Naive thymus-derived CD4-positive, alpha-beta T cell (primary cell): ENCODE measurements at regions not wholly inside any gene's neighbourhood (a gene's known extent, or its start where the extent isn't known, plus 50 kb on each side); places are given as distances from the start of the nearest gene placed in this dataset.
A peak's percentile ranks its signal among the peaks of the same experiment; 100 is the strongest.
"Not testable (repeated sequence)": the region's sequence is repeated elsewhere in the genome, so short reads cannot be mapped to it uniquely, and the experiment has no call there.

Source experiments
- ATAC-seq: fragments of 150-1000 bp; cut with Tn5 transposase; 2 replicates; pipeline ENCODE4 v1.10.0; 2021; ENCODE audit warnings: mild to moderate bottlenecking, moderate library complexity
- CTCF ChIA-PET: fragments of 350-600 bp; sonication (Branson Sonifier 250); formaldehyde crosslinking; loops from one replicate; lab custom pipeline; 2021; ENCODE audit warnings: antibody characterized with exemption; lab: Charles Lee
- POLR2A ChIA-PET: fragments of 350-600 bp; sonication (Branson Sonifier 250); formaldehyde crosslinking; loops from one replicate; lab custom pipeline; 2021; ENCODE audit warnings: antibody characterized with exemption, inconsistent platforms; lab: Charles Lee
- DNase-seq, 9 donors: peaks; one replicate each; pipeline versions ENCODE4 v3.0.0 to v3.0.0-alpha.2; 2020 to 2022; ENCODE audit warnings: mixed read lengths in 1 of 9
- H3K27ac ChIP-seq: one replicate; pipeline ENCODE4 v1.7.0; 2013; ENCODE audit warnings: mild to moderate bottlenecking, low read depth, low read length, moderate library complexity
- H3K27me3 ChIP-seq, 2 donors: one replicate each; pipeline ENCODE4 v1.7.0; 2013; ENCODE audit warnings: low read length in 2 of 2, mild to moderate bottlenecking in 2 of 2, moderate library complexity in 2 of 2; ENCODE audit not compliant: control insufficient read depth in 2 of 2, insufficient read depth in 2 of 2
- H3K36me3 ChIP-seq, 3 experiments: 1 replicate in 2 of 3; 2 replicates in 1 of 3; pipeline ENCODE4 v1.7.0; 2013; ENCODE audit warnings: low read length in 3 of 3, mild to moderate bottlenecking in 3 of 3, moderate library complexity in 1 of 3; ENCODE audit not compliant: insufficient read depth in 3 of 3, control insufficient read depth in 2 of 3
- H3K4me1 ChIP-seq, 2 donors: one replicate each; pipeline ENCODE4 v1.7.0; 2013; ENCODE audit warnings: low read length in 2 of 2, mild to moderate bottlenecking in 2 of 2, moderate library complexity in 1 of 2; ENCODE audit not compliant: control insufficient read depth in 2 of 2, insufficient read depth in 2 of 2
- H3K4me3 ChIP-seq: 2 replicates; pipeline ENCODE4 v1.7.0; 2013; ENCODE audit warnings: mild to moderate bottlenecking, low read length
- H3K9me3 ChIP-seq, 3 experiments: 1 replicate in 2 of 3; 2 replicates in 1 of 3; pipeline ENCODE4 v1.7.0; 2013; ENCODE audit warnings: low read length in 3 of 3; ENCODE audit not compliant: control insufficient read depth in 2 of 3
- H3K27ac Mint-ChIP-seq, 9 donors: one replicate each; pipeline ENCODE4 v1.8.0; 2020 to 2022; ENCODE audit warnings: mixed read lengths in 9 of 9, mild to moderate bottlenecking in 8 of 9, moderate library complexity in 5 of 9, inconsistent platforms in 2 of 9
- H3K27me3 Mint-ChIP-seq, 5 donors: one replicate each; pipeline ENCODE4 v1.8.0; 2021 to 2022; ENCODE audit warnings: mixed read lengths in 5 of 5, mild to moderate bottlenecking in 1 of 5
- H3K36me3 Mint-ChIP-seq, 5 donors: one replicate each; pipeline ENCODE4 v1.8.0; 2020 to 2022; ENCODE audit warnings: mixed read lengths in 5 of 5, mild to moderate bottlenecking in 3 of 5, inconsistent platforms in 1 of 5
- H3K4me1 Mint-ChIP-seq, 7 donors: one replicate each; pipeline ENCODE4 v1.8.0; 2020 to 2022; ENCODE audit warnings: mixed read lengths in 7 of 7, mild to moderate bottlenecking in 3 of 7, inconsistent platforms in 1 of 7
- H3K4me3 Mint-ChIP-seq, 10 donors: one replicate each; pipeline ENCODE4 v1.8.0; 2020 to 2022; ENCODE audit warnings: mild to moderate bottlenecking in 10 of 10, mixed read lengths in 10 of 10, moderate library complexity in 6 of 10, inconsistent platforms in 2 of 10
- H3K9me3 Mint-ChIP-seq, 11 donors: one replicate each; pipeline ENCODE4 v1.8.0; 2020 to 2022; ENCODE audit warnings: mixed read lengths in 11 of 11, mild to moderate bottlenecking in 4 of 11, inconsistent platforms in 1 of 11, moderate library complexity in 1 of 11
- intact Hi-C, 2 donors: fragments of 100-400 bp; cut with micrococcal nuclease; formaldehyde crosslinking; loops; one replicate each; pipeline ENCODE4 v1.15.1; 2023

DNA sequence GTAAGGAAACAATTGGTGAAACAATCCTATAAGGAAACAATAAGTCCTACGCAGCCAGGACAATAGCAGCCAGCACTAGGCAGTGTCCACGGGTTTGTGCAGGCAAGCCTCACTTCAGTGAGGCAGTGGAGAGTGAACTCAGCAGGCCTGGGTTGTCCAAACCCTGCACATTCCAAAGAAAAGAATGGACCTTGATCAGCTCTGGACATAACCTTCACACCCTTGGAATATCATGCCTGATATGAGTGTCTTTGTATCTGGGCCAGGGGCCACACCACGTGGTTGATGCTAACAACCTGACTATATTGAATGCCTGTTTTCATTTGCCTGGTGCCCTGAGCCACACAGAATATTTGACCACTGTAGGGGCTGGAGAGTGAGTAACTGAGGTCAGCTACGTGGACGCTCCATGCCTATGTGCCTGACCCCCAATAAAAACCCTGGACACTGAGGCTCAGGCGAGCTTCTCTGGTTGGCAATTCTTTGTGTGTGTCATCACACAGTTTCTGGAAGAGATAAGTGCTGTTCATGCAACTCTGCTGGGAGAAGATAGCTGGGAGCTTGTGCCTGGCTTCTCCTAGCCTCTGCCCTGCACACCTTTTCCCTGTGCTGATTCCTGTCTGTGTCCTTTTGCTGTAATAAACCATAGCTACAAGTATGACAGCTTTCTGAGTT, 81.4 kb upstream of the NCOR2 start:
- no peak for ATAC-seq
- H3K36me3 ChIP-seq: no peaks in the 10 kb centered on the region
- DNase-seq: no peak
- H3K27me3 ChIP-seq: no peaks in the 10 kb centered on the region
- H3K27ac ChIP-seq: no peak overlapping the region
- peaks cover 0 to 18% (median 6%) of the 10 kb centered on the region in 3 experiments for H3K9me3 ChIP-seq
- peaks cover 0 to 23% (median 0%) of the 10 kb centered on the region in 5 donors for H3K27me3 Mint-ChIP-seq
- ChIA-PET CTCF (no interaction called here), POLR2A (interaction anchor here (1.7 kb wide), 1 partner anchor 10 kb away, joined by 4 read pairs; no protein-coding TSS in a partner anchor)
- H3K4me1 ChIP-seq: no peaks in the 10 kb centered on the region
- H3K36me3 Mint-ChIP-seq: peaks cover 0 to 6% (median 0%) of the 10 kb centered on the region in 5 donors
- peaks cover 0 to 22% (median 12%) of the 10 kb centered on the region in 11 donors for H3K9me3 Mint-ChIP-seq
- no peak overlapping the region for H3K4me3 Mint-ChIP-seq
- H3K4me3 ChIP-seq: no peak overlapping the region
- H3K4me1 Mint-ChIP-seq: peaks cover 5 to 27% (median 19%) of the 10 kb centered on the region in 7 donors
- intact Hi-C loops: no loop called here
- no peak overlapping the region for H3K27ac Mint-ChIP-seq

DNA sequence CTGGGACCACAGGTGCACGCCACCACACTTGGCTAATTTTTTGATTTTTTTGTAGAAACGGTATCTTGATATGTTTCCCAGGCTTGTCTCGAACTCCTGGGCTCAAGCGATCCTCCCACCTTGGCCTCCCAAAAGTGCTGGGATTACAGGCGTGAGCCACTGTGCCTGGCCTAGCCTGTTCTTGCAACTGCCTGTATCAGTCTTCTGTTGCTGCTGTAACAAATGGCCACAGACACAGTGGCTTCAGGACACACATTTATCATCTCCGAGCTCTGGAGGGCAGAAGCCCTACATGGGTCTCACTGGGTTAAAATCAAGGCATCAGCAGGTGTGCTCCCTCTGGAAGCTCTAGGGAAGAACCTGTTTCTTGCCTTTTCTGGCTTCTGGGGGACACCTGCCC, 79.9 kb upstream of the NCOR2 start:
- H3K36me3 ChIP-seq: no peaks in the 10 kb centered on the region
- ChIA-PET POLR2A (no interaction called here), CTCF (no interaction called here)
- intact Hi-C loops: no loop called here
- no peak overlapping the region for H3K27ac ChIP-seq
- H3K9me3 Mint-ChIP-seq: peaks cover 0 to 22% (median 12%) of the 10 kb centered on the region in 11 donors
- no peak overlapping the region for H3K4me3 ChIP-seq
- peaks cover 5 to 27% (median 19%) of the 10 kb centered on the region in 7 donors for H3K4me1 Mint-ChIP-seq
- H3K4me3 Mint-ChIP-seq: peak overlapping the region in 9 of 10 donors; percentile 29 to 86 (median 73)
- H3K27me3 ChIP-seq: no peaks in the 10 kb centered on the region
- H3K27me3 Mint-ChIP-seq: peaks cover 0 to 23% (median 0%) of the 10 kb centered on the region in 5 donors
- H3K27ac Mint-ChIP-seq: peak overlapping the region in 3 of 9 donors; percentile 17 to 69 (median 56)
- H3K9me3 ChIP-seq: peaks cover 0 to 18% (median 6%) of the 10 kb centered on the region in 3 experiments
- H3K4me1 ChIP-seq: no peaks in the 10 kb centered on the region
- no peak for ATAC-seq
- peaks cover 0 to 6% (median 0%) of the 10 kb centered on the region in 5 donors for H3K36me3 Mint-ChIP-seq
- no peak for DNase-seq

DNA sequence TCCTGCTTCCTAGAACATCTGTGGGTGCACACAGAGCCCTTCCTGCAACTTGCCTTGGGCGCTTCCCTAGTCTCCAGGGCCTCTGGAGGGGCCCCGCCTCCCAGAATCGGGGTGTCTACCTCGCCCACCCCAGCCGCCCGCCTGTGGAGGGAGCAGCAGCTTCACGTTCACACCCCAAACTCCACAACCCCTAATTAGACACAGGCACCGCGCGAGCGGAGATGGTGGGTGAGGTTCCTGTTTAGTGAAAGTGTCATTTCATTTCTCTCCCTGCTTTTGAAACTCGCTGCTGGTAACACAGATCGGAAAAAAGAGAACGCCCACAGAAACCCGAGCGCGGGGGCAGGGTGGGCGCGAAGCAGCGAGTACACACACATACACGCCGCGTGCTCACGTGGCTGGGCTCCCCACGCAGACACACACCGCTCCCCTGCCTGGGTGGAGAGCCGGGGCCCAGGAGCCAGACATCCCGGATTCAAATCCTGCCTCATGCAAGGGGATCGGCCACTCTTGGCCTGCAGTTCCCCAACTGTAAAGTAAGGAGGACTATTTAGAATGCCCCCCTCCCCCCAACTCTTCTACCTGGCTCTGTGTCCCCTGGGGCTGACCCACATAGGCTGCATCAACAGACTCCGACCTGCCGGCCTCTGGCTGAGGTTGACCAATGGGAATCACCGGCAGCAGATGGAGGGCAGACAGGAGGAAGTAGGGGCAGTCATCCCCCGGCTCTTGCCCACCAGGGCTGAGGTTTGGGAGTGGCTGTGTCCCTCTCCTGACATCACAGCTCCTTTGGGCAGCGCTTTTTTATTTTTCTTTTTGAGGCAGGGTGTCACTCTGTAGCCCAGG, 79.2 kb upstream of the NCOR2 start:
- ATAC-seq (peak; percentile 67), DNase-seq (peak in 7 of 9 donors; percentile 7 to 59 (median 30))
- Mint-ChIP-seq H3K27me3 (peaks cover 0 to 23% (median 0%) of the 10 kb centered on the region in 5 donors), H3K27ac (peak overlapping the region in 8 of 9 donors; percentile 10 to 90 (median 56)), H3K4me3 (peak overlapping the region in 9 of 10 donors; percentile 66 to 86 (median 80)), H3K9me3 (peaks cover 0 to 22% (median 12%) of the 10 kb centered on the region in 11 donors), H3K36me3 (peaks cover 0 to 6% (median 0%) of the 10 kb centered on the region in 5 donors), H3K4me1 (peaks cover 5 to 27% (median 19%) of the 10 kb centered on the region in 7 donors)
- Histone ChIP-seq H3K27ac (no peak overlapping the region), H3K27me3 (no peaks in the 10 kb centered on the region), H3K36me3 (no peaks in the 10 kb centered on the region), H3K9me3 (peaks cover 0 to 18% (median 6%) of the 10 kb centered on the region in 3 experiments), H3K4me3 (peak overlapping the region; percentile 50), H3K4me1 (no peaks in the 10 kb centered on the region)
- POLR2A ChIA-PET: interaction anchor here (0.7 kb wide), 1 partner anchor 285 kb away, joined by 3 read pairs; no protein-coding TSS in a partner anchor
- CTCF ChIA-PET: no interaction called here
- intact Hi-C loops: no loop called here

DNA sequence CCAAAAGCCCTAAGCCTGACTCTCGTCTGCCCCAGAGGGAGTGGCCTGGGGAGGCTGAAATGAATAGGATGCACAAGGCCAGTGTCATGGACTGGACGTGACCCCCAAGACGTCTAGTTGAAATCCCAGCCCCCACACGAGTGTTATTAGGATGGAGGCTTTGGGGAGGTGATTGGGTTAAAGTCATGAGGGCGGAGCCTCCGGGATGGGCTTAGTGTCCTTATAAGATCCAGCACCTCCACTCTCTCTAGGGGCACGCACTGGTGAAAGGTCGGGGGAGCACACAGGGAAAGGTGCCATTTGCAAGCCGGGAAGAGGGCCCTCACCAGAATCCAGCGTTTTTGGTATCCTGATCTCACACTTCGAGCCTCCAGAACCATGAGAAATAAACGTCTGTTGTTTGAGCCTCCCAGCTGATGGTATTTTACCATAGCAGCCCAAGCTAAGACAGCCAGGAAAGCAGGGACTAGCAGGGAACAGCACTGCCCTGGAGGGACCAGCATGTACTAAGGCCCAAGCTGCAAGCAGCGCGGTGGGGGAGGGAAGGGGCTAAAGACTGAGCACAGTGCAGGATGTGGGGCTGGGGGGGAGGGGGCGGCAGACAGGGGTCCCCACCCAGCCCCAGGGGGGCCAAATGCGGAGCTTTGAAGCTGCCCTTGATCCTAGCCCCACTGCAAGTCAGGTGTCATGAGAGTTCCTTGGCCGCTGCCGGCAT, 78.3 kb upstream of the NCOR2 start:
- peaks cover 0 to 23% (median 0%) of the 10 kb centered on the region in 5 donors for H3K27me3 Mint-ChIP-seq
- H3K4me3 Mint-ChIP-seq: peak overlapping the region in 6 of 10 donors; percentile 66 to 86 (median 82)
- no peaks in the 10 kb centered on the region for H3K27me3 ChIP-seq
- no peaks in the 10 kb centered on the region for H3K4me1 ChIP-seq
- POLR2A ChIA-PET: interaction anchor here (0.6 to 0.7 kb wide), 2 partner anchors 12 to 284 kb away, joined by 3 read pairs; no protein-coding TSS in a partner anchor
- no peak overlapping the region for H3K4me3 ChIP-seq
- H3K27ac Mint-ChIP-seq: peak overlapping the region in 4 of 9 donors; percentile 14 to 64 (median 58)
- H3K4me1 Mint-ChIP-seq: peaks cover 5 to 27% (median 19%) of the 10 kb centered on the region in 7 donors
- H3K9me3 ChIP-seq: peaks cover 0 to 18% (median 6%) of the 10 kb centered on the region in 3 experiments
- peaks cover 0 to 6% (median 0%) of the 10 kb centered on the region in 5 donors for H3K36me3 Mint-ChIP-seq
- intact Hi-C loops: no loop called here
- no peak overlapping the region for H3K27ac ChIP-seq
- ATAC-seq (no peak), DNase-seq (no peak)
- H3K9me3 Mint-ChIP-seq: peaks cover 0 to 22% (median 12%) of the 10 kb centered on the region in 11 donors
- no peaks in the 10 kb centered on the region for H3K36me3 ChIP-seq
- CTCF ChIA-PET: no interaction called here

DNA sequence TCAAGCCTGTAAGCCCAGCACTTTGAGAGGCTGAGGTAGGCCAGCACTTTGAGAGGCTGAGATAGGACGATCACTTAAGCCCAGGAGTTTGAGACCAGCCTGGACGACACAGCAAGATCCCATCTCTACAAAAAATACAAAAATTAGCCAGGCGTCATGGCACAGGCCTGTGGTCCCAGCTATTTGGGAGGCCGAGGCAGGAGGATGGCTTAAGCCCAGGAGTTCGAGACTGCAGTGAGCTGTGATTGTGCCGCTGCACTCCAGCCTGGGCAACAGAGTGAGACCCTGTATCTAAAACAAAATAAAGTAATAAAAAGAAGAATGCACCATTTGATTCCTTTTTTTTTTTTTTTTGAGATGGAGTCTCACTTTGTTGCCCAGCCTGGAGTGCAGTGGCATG, 76.4 kb upstream of the NCOR2 start:
- POLR2A ChIA-PET, H3K4me1 ChIP-seq, H3K4me3 ChIP-seq, ATAC-seq, CTCF ChIA-PET, H3K27me3 ChIP-seq, H3K27ac ChIP-seq, H3K36me3 Mint-ChIP-seq, H3K36me3 ChIP-seq, DNase-seq, H3K4me3 Mint-ChIP-seq, intact Hi-C loops, H3K27ac Mint-ChIP-seq: not testable (repeated sequence)
- H3K9me3 ChIP-seq: peaks cover 0 to 10% (median 3%) of the 10 kb centered on the region in 3 experiments
- peaks cover 0 to 12% (median 6%) of the 10 kb centered on the region in 11 donors for H3K9me3 Mint-ChIP-seq
- H3K4me1 Mint-ChIP-seq: peaks cover 5 to 27% (median 19%) of the 10 kb centered on the region in 7 donors
- peaks cover 0 to 23% (median 0%) of the 10 kb centered on the region in 5 donors for H3K27me3 Mint-ChIP-seq

DNA sequence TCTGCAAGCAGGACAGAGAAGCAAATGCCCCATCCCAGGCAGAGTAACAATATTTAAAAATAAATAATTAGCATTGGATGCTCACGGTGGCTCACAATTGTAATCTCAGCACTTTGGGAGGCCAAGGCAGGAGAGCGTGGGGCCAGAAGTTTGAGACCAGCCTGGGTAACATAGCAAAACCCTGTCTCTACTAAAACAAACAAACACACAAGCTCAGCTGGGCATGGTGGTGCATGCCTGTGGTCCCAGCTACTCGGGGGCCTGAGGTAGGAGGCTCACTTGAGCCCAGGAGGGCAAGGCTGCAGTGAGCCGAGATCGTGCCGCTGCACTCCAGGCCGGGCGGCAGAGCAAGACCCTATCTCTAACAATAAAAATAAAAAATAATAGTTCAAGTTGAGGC, 74.7 kb upstream of the NCOR2 start:
- Histone ChIP-seq H3K9me3 (no peaks in the 10 kb centered on the region), H3K4me3 (no peak overlapping the region), H3K36me3 (no peaks in the 10 kb centered on the region), H3K27ac (no peak overlapping the region), H3K4me1 (no peaks in the 10 kb centered on the region), H3K27me3 (no peaks in the 10 kb centered on the region)
- Mint-ChIP-seq H3K9me3 (peaks cover 0 to 2% (median 0%) of the 10 kb centered on the region in 11 donors), H3K27me3 (peaks cover 0 to 17% (median 0%) of the 10 kb centered on the region in 5 donors), H3K4me1 (peaks cover 5 to 20% (median 18%) of the 10 kb centered on the region in 7 donors), H3K4me3 (no peak overlapping the region), H3K36me3 (no peaks in the 10 kb centered on the region), H3K27ac (no peak overlapping the region)
- POLR2A ChIA-PET: no interaction called here
- intact Hi-C loops: no loop called here
- CTCF ChIA-PET: no interaction called here
- DNase-seq (no peak), ATAC-seq (no peak)
